Spinal cord (tissue), 9 donors: ENCODE measurements at regions not wholly inside any gene's neighbourhood (a gene's known extent, or its start where the extent isn't known, plus 50 kb on each side); places are given as distances from the start of the nearest gene placed in this dataset.

Experiments used
- DNase-seq, 6 donors: peaks; one replicate each; pipeline versions ENCODE4 v3.0.0 to v3.0.0-alpha.2; 2013 to 2015; ENCODE audit warnings: low spot score in 6 of 6, low read depth in 4 of 6
- H3K27ac ChIP-seq: one replicate; pipeline ENCODE4 v1.5.1; 2013; ENCODE audit warnings: low read depth, low read length, control low read depth
- H3K27me3 ChIP-seq: one replicate; pipeline ENCODE4 v1.6.1; 2013; ENCODE audit warnings: low read length; ENCODE audit not compliant: control insufficient read depth, insufficient read depth
- H3K36me3 ChIP-seq: one replicate; pipeline ENCODE4 v1.6.1; 2013; ENCODE audit warnings: low read length; ENCODE audit not compliant: control insufficient read depth, insufficient read depth
- H3K4me1 ChIP-seq: one replicate; pipeline ENCODE4 v1.6.1; 2013; ENCODE audit warnings: low read length; ENCODE audit not compliant: control insufficient read depth, insufficient read depth
- H3K4me3 ChIP-seq: one replicate; pipeline ENCODE4 v1.5.1; 2013; ENCODE audit warnings: low read depth, low read length, control low read depth
- H3K9me3 ChIP-seq: one replicate; pipeline ENCODE4 v1.6.1; 2013; ENCODE audit warnings: low read length; ENCODE audit not compliant: control insufficient read depth, insufficient read depth
- WGBS: methylation state at CpG from one replicate; pipeline ENCODE4 v1.1.5; 2013; ENCODE audit warnings: missing lambda C conversion rate; ENCODE audit not compliant: insufficient coverage; 5-methylcytosine and 5-hydroxymethylcytosine counted together
- donor health status: healthy.

DNA sequence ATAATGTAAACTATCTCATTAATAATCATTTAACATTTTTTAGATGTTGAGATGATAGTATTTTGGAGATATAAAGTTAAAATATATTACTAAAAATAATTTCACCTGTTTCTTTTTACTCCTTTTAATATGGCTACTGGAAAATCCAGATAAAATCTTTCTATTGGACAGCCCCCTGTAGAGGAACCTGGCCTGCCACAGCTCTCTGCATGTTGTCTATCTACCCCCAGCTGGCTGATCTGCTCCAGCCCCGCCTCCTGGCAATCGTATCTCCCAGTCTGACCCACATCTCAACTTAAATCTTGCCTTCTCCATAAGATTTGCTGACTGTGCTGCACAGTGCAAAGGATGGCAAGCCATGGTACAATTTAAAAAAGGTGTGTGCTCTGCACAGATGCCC, 182.8 kb downstream of the SIPA1L2 start:
- Histone ChIP-seq H3K4me1 (peaks cover 4% of the 10 kb centered on the region), H3K36me3 (peaks cover 6% of the 10 kb centered on the region), H3K27ac (no peak overlapping the region), H3K9me3 (no peaks in the 10 kb centered on the region), H3K4me3 (no peak overlapping the region), H3K27me3 (no peaks in the 10 kb centered on the region)
- WGBS, result 56% methylated on average over 2 of the region's 2 CpGs
- DNase-seq, result no peak

DNA sequence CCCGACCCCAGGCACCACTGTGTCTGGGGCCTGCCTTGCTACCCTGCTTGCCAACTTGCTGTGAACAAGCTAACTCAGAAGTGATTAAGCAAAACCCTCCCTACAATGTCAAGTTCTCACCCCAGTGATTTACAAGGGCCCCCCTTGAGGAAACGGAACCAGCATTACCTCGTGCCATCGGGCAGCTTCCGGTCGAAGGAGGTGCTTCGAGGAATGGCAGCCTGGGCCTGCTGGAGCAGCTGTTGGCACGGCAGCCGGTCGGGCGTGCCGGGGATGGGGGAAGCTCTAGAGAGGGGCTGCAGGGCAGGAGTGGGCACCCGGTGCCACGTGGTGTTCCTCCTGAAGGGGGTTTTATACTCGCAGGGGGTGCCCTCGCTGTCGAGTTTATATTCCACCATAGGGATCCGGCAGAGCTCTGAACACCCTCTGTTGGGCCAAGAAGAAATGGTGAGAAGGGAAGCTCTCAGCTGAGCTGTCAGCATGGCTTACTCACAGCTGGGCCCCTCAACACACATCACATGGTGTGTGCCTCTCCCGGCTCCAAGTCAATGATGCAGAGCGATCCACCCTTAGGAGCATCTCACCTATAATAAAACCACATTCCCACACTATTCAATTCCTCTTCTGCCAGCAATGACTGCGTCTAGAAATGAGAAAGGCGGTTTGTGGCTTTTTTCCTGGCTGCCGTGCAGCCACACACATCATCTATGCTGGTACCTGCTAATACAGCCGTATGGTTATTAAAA, 184.4 kb downstream of the SIPA1L2 start:
- H3K9me3 ChIP-seq, result no peaks in the 10 kb centered on the region
- no peak overlapping the region for H3K27ac ChIP-seq
- peaks cover 4% of the 10 kb centered on the region for H3K4me1 ChIP-seq
- 85% methylated on average over 12 of the region's 24 CpGs for WGBS
- DNase-seq, result peak in 1 of 6 donors; percentile 78
- H3K4me3 ChIP-seq, result no peak overlapping the region
- H3K36me3 ChIP-seq, result peaks cover 10% of the 10 kb centered on the region
- H3K27me3 ChIP-seq, result no peaks in the 10 kb centered on the region

DNA sequence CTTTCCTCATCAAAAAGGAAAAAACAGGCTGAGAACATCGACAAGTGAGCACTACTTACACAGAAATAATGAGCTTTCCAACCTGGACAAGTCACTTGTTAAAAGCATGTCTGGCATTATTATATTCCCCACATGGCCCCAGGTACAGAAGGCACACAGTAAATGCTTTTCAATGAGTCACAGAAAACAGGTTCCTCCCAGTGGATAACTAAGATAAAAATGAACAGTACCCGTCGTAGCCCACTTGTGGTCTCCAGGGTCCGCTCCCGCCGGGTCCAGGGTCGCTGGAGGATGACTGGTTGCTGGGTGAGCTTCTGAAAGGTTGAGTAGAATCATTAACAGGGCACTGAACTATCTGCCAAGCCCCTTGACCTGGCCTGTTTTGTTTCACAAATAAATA, 186.6 kb downstream of the SIPA1L2 start:
- no peaks in the 10 kb centered on the region for H3K27me3 ChIP-seq
- 89% methylated on average over 7 of the region's 7 CpGs for WGBS
- H3K9me3 ChIP-seq, result no peaks in the 10 kb centered on the region
- H3K4me3 ChIP-seq, result no peak overlapping the region
- H3K36me3 ChIP-seq, result peaks cover 16% of the 10 kb centered on the region
- no peak overlapping the region for H3K27ac ChIP-seq
- peaks cover 10% of the 10 kb centered on the region for H3K4me1 ChIP-seq
- DNase-seq, result no peak

DNA sequence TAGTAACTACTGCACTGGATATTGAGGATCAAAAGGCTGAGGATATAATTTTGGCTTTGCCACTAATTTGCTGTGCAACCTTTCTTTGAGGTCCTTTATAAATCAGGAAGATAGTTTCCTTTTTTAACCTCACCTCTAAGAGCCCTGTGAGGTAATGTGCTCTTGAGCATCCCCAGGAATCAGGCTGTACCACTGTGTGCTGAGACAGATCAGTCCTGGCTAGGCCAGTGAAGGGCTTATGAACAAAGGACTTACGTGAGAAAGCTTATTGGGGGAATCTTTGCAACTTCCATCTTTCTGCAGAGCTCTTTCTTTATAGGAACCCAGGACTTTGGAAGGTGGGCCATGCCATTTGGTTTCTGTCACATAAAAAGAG, 188.9 kb downstream of the SIPA1L2 start:
- Histone ChIP-seq H3K27me3 (no peaks in the 10 kb centered on the region), H3K4me3 (no peak overlapping the region), H3K27ac (no peak overlapping the region), H3K36me3 (peaks cover 16% of the 10 kb centered on the region), H3K4me1 (peaks cover 20% of the 10 kb centered on the region), H3K9me3 (no peaks in the 10 kb centered on the region)
- no peak for DNase-seq
- WGBS, result 100% methylated on average over 1 of the region's 1 CpG

DNA sequence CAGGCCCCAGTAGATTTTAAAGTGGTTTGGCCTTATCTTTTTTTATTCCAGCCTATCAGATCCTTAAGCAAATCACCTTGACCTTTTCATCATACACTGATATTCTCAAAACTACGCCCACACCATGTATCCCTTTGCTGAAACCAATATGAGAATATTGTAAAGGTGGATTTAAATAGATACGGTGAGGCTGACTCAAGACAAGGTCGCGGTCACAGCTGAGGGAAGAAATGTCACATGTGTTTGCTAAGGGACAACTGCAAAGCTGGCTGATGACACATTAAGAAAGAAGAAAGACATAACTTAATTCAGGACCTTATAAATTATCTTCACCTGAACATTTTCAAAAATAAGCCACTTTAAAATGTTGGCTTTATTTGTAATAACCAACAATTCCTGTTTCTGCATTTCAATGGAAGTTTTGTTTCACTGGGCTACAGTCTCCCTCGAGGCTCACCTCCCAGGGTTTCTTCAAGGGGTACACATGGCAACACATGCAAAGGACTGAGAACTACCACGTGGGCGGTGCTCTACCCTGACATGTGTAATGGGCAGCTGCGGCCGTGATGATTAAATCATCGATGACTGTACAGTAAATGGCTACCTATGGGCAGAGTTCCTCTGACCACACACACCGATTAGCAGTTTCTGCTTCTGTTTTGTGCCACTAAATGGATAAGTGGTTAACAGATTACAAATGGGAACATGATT, 189.5 kb downstream of the SIPA1L2 start:
- Histone ChIP-seq H3K36me3 (peaks cover 14% of the 10 kb centered on the region), H3K9me3 (no peaks in the 10 kb centered on the region), H3K27me3 (no peaks in the 10 kb centered on the region), H3K4me1 (peaks cover 22% of the 10 kb centered on the region), H3K27ac (no peak overlapping the region), H3K4me3 (no peak overlapping the region)
- 83% methylated on average over 4 of the region's 11 CpGs for WGBS
- DNase-seq, result no peak

DNA sequence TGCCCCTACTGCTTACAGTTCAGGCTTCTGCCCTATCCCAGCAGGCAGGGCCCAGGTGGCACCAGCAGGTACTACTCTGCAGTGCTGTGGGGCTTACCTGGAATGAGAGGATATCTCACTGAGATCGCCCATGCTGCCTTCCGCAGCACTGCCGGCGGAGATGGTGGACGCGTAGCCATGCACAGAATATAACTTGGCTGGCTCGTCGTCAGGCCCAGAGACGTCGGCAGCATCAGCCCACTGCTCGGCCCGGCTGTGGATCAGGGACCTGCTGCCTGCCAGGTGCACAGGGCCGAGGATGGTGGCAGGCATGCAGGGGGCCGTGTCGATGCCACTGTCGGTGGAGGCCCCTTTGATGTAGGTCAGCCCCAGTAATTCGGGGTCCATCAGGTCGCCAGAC, 190.9 kb downstream of the SIPA1L2 start:
- WGBS, result 94% methylated on average over 18 of the region's 18 CpGs
- Histone ChIP-seq H3K27me3 (no peaks in the 10 kb centered on the region), H3K36me3 (peaks cover 10% of the 10 kb centered on the region), H3K9me3 (no peaks in the 10 kb centered on the region), H3K27ac (no peak overlapping the region), H3K4me3 (no peak overlapping the region), H3K4me1 (peaks cover 19% of the 10 kb centered on the region)
- no peak for DNase-seq

DNA sequence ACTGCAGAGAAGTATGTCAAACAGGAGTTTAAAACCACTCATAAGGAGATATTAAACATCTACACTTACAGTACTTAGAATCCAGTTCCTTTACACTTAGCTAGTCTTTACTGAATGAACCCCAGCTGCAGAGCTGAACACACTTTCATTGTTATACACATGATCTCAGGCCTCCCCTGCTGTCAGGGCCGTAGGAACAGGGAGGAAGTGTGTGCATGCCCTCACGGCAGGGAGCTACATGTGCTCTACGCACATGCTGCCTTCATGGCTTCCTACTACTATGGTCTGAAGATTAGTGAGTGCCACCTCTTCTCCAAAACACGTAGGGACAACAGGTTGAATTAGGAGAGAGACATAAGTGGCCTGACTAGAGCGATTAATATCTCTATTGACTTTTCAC, 191.5 kb downstream of the SIPA1L2 start:
- H3K4me3 ChIP-seq, result no peak overlapping the region
- no peaks in the 10 kb centered on the region for H3K9me3 ChIP-seq
- DNase-seq, result peak in 2 of 6 donors; percentile 34 to 65
- 44% methylated on average over 3 of the region's 5 CpGs for WGBS
- H3K27me3 ChIP-seq, result no peaks in the 10 kb centered on the region
- H3K27ac ChIP-seq, result peak overlapping the region; percentile 41
- peaks cover 10% of the 10 kb centered on the region for H3K36me3 ChIP-seq
- peaks cover 19% of the 10 kb centered on the region for H3K4me1 ChIP-seq

DNA sequence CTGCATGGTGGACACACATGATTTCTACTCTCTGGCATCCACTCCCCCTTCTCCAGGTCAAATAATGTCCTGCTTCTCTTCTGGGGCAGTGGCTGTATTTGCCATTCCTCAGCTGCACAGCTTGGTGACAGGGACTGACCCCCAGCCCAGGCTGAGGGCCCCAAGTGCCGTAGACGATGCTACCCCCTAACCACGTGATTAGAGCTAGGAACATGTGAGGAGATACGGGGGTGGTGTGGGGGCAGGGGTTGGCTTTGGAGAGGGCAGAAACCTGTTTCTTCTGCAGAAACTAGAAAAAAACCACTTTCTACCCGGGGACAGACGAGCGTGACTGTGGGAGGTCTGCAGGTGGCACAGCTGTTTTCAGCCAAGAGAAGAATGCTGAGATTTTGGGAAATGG, 192.4 kb downstream of the SIPA1L2 start:
- peaks cover 19% of the 10 kb centered on the region for H3K4me1 ChIP-seq
- no peak overlapping the region for H3K27ac ChIP-seq
- H3K36me3 ChIP-seq, result peaks cover 10% of the 10 kb centered on the region
- DNase-seq, result no peak
- WGBS, result no CpG with 5 or more reads among the region's 7 CpGs
- H3K27me3 ChIP-seq, result no peaks in the 10 kb centered on the region
- H3K4me3 ChIP-seq, result no peak overlapping the region
- no peaks in the 10 kb centered on the region for H3K9me3 ChIP-seq

DNA sequence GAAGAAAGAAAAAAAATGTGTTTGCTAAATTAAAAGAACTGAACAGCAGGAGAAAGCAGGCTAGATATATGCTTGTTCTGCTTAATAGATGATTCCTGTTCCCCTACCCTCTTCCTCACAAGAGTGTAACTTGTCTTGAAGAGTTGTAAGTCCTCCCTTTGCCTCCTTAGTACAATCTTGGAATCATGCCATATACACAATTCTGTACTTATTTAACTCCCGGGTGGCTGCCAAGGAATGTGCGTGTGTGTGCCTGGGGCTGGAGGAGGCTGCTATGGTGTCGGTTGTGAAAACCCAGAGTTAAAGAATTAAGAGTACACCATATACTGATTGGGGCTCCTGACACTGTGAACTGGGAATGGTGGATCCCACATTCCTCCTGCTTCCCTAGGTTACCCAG, 194.2 kb downstream of the SIPA1L2 start:
- no peaks in the 10 kb centered on the region for H3K9me3 ChIP-seq
- H3K4me1 ChIP-seq, result peaks cover 28% of the 10 kb centered on the region
- DNase-seq, result peak in 5 of 6 donors; percentile 28 to 82 (median 32)
- peak overlapping the region; percentile 12 for H3K27ac ChIP-seq
- H3K4me3 ChIP-seq, result no peak overlapping the region
- H3K36me3 ChIP-seq, result peaks cover 9% of the 10 kb centered on the region
- no CpG with 5 or more reads among the region's 3 CpGs for WGBS
- H3K27me3 ChIP-seq, result no peaks in the 10 kb centered on the region

DNA sequence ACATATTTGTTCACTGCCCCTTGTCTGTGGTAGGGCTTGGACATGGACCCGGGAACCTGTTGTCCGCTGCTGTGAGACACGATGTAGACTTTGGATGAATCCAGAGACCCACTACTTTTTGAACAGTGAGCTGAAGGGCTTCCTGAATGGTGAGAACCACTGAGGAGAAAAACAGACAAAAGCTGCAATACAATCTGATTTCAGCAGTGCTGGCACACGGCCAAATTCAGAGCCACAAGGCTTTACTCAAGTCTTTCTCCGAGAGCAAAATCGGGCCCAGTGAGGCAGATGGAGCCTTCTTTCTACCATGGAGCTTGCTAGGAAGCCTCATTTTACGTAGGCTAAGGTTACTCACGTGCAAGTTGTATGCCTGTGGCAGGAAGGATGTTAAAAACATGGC, 197.6 kb downstream of the SIPA1L2 start:
- peak in 5 of 6 donors; percentile 39 to 90 (median 44) for DNase-seq
- peaks cover 2% of the 10 kb centered on the region for H3K36me3 ChIP-seq
- no peaks in the 10 kb centered on the region for H3K27me3 ChIP-seq
- peaks cover 21% of the 10 kb centered on the region for H3K4me1 ChIP-seq
- 32% methylated on average over 8 of the region's 8 CpGs for WGBS
- H3K27ac ChIP-seq, result no peak overlapping the region
- H3K9me3 ChIP-seq, result no peaks in the 10 kb centered on the region
- H3K4me3 ChIP-seq, result no peak overlapping the region
